ENCODE measurements at regions not wholly inside any gene's neighbourhood (a gene's known extent, or its start where the extent isn't known, plus 50 kb on each side); places are given as distances from the start of the nearest gene placed in this dataset.

- H3K79me2 ChIP-seq (ENCODE audit: control insufficient read depth, insufficient read depth, low read length, unreplicated experiment) = no peaks in the 10 kb centered on the region
- H3K27ac ChIP-seq (ENCODE audit: low read depth, low read length) = no peak overlapping the region
- H3K27me3 ChIP-seq (ENCODE audit: insufficient read depth, low read length) = 0 out of 2 replicates have a peak, but pooled peaks cover 2% of the 10 kb centered on the region
- H3K36me3 ChIP-seq (ENCODE audit: insufficient read depth, low read length) = no peaks in the 10 kb centered on the region
- no peak overlapping the region for H3K4me3 ChIP-seq (ENCODE audit: low read depth, low read length)
- no peaks in the 10 kb centered on the region for H3K4me1 ChIP-seq (ENCODE audit: control insufficient read depth, insufficient read depth, low read length, unreplicated experiment)
- H2AFZ ChIP-seq (ENCODE audit: low read length, unreplicated experiment) = no peak overlapping the region
These were observed 393.3 kb upstream of the CDH11 start for GRCh38 chr16:65515193-65515592.

GRCh38 chr16:65510850-65511249 is 389.0 kb upstream of the CDH11 start:
- Histone ChIP-seq H3K27me3 (ENCODE audit: insufficient read depth, low read length) (0 out of 2 replicates have a peak, but pooled peaks cover 6% of the 10 kb centered on the region), H3K4me1 (ENCODE audit: control insufficient read depth, insufficient read depth, low read length, unreplicated experiment) (no peaks in the 10 kb centered on the region), H3K27ac (ENCODE audit: low read depth, low read length) (no peak overlapping the region), H2AFZ (ENCODE audit: low read length, unreplicated experiment) (no peak overlapping the region), H3K36me3 (ENCODE audit: insufficient read depth, low read length) (no peaks in the 10 kb centered on the region), H3K4me3 (ENCODE audit: low read depth, low read length) (no peak overlapping the region), H3K79me2 (ENCODE audit: control insufficient read depth, insufficient read depth, low read length, unreplicated experiment) (no peaks in the 10 kb centered on the region)

DNA sequence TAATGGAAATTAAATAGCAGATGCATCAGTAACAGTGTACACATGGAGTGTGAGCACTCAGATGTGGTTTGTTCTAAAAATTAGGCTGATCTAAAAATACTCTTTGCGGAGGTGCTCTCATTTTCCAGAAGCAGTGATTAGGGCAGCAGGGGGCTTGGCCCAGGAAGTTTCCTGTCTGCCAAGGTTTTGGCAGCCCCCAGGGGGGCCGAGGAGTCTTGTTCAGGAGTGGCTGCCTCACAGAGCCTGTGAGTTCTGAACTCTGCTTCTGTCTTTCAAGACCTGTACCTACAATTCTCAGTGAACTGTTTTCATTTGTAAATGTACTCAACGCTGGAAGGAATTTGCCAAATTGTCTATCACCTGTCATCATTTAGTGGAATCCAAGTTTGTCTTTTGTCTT is 388.4 kb upstream of the CDH11 start:
- H3K4me1 ChIP-seq (ENCODE audit: control insufficient read depth, insufficient read depth, low read length, unreplicated experiment) = no peaks in the 10 kb centered on the region
- H2AFZ ChIP-seq (ENCODE audit: low read length, unreplicated experiment) = no peak overlapping the region
- no peaks in the 10 kb centered on the region for H3K79me2 ChIP-seq (ENCODE audit: control insufficient read depth, insufficient read depth, low read length, unreplicated experiment)
- 0 out of 2 replicates have a peak, but pooled peaks cover 6% of the 10 kb centered on the region for H3K27me3 ChIP-seq (ENCODE audit: insufficient read depth, low read length)
- H3K27ac ChIP-seq (ENCODE audit: low read depth, low read length) = no peak overlapping the region
- no peak overlapping the region for H3K4me3 ChIP-seq (ENCODE audit: low read depth, low read length)
- H3K36me3 ChIP-seq (ENCODE audit: insufficient read depth, low read length) = no peaks in the 10 kb centered on the region

GRCh38 chr16:65509172-65509571 is 387.3 kb upstream of the CDH11 start:
- no peak overlapping the region for H3K27ac ChIP-seq (ENCODE audit: low read depth, low read length)
- no peaks in the 10 kb centered on the region for H3K36me3 ChIP-seq (ENCODE audit: insufficient read depth, low read length)
- no peaks in the 10 kb centered on the region for H3K79me2 ChIP-seq (ENCODE audit: control insufficient read depth, insufficient read depth, low read length, unreplicated experiment)
- H3K27me3 ChIP-seq (ENCODE audit: insufficient read depth, low read length) = 0 out of 2 replicates have a peak, but pooled peaks cover 6% of the 10 kb centered on the region
- H3K4me3 ChIP-seq (ENCODE audit: low read depth, low read length) = no peak overlapping the region
- H3K4me1 ChIP-seq (ENCODE audit: control insufficient read depth, insufficient read depth, low read length, unreplicated experiment) = no peaks in the 10 kb centered on the region
- H2AFZ ChIP-seq (ENCODE audit: low read length, unreplicated experiment) = no peak overlapping the region

DNA sequence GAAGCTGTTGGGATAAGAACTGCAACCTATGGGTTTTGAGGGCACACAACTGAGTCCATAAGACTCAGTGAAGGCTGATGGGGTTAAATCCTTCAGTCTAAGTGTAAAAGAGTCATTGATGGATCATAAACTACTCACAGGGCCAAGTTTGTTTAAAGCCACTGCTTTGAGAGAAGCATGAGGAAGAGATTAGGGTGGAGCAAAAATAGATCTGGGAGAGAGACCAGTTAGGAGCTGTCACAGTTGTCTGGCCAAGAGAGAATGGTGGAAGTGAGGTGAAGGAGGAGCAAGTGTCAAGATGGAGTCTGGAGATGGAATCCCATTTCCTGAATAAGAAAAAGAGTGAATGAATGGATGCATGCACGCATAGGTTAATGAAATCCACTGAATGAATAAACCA is 379.1 kb upstream of the CDH11 start:
- H3K27ac ChIP-seq (ENCODE audit: low read depth, low read length) = no peak overlapping the region

GRCh38 chr16:65500007-65500406 is 378.1 kb upstream of the CDH11 start:
- H3K27ac ChIP-seq (ENCODE audit: low read depth, low read length) = no peak overlapping the region
- 0 out of 2 replicates have a peak, but pooled peaks cover 3% of the 10 kb centered on the region for H3K27me3 ChIP-seq (ENCODE audit: insufficient read depth, low read length)
- H3K36me3 ChIP-seq (ENCODE audit: insufficient read depth, low read length) = no peaks in the 10 kb centered on the region
- H3K4me3 ChIP-seq (ENCODE audit: low read depth, low read length) = no peak overlapping the region
- no peaks in the 10 kb centered on the region for H3K79me2 ChIP-seq (ENCODE audit: control insufficient read depth, insufficient read depth, low read length, unreplicated experiment)
- no peaks in the 10 kb centered on the region for H3K4me1 ChIP-seq (ENCODE audit: control insufficient read depth, insufficient read depth, low read length, unreplicated experiment)
- no peak overlapping the region for H2AFZ ChIP-seq (ENCODE audit: low read length, unreplicated experiment)

More for the DNA sequence above, 379.1 kb upstream of the CDH11 start:
- no peak overlapping the region for H2AFZ ChIP-seq (ENCODE audit: low read length, unreplicated experiment)
- H3K27me3 ChIP-seq (ENCODE audit: insufficient read depth, low read length) = 0 out of 2 replicates have a peak, but pooled peaks cover 3% of the 10 kb centered on the region
- no peak overlapping the region for H3K4me3 ChIP-seq (ENCODE audit: low read depth, low read length)
- no peaks in the 10 kb centered on the region for H3K79me2 ChIP-seq (ENCODE audit: control insufficient read depth, insufficient read depth, low read length, unreplicated experiment)
- H3K36me3 ChIP-seq (ENCODE audit: insufficient read depth, low read length) = no peaks in the 10 kb centered on the region
- no peaks in the 10 kb centered on the region for H3K4me1 ChIP-seq (ENCODE audit: control insufficient read depth, insufficient read depth, low read length, unreplicated experiment)

DNA sequence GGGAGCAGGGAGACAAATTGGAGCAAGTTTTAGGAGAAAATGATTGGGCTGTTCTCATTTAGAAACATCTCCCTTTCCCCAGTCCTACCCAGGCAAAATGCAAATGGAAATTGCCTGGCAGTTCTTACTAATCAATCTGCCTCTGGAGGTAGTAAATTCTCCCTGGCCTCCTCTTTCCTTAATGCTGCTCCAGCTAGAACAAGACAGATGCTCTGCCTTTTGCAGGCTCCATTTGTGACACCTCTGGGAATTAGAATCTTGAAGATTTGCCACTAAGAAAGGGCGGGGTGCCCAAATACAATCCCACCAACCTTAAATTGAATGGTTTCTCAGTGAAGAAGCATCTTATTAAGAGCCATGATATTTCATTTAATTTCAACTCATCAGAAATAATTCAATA is 377.7 kb upstream of the CDH11 start:
- H3K27ac ChIP-seq (ENCODE audit: low read depth, low read length) = no peak overlapping the region
- H2AFZ ChIP-seq (ENCODE audit: low read length, unreplicated experiment) = no peak overlapping the region
- no peak overlapping the region for H3K4me3 ChIP-seq (ENCODE audit: low read depth, low read length)
- no peaks in the 10 kb centered on the region for H3K4me1 ChIP-seq (ENCODE audit: control insufficient read depth, insufficient read depth, low read length, unreplicated experiment)
- no peaks in the 10 kb centered on the region for H3K36me3 ChIP-seq (ENCODE audit: insufficient read depth, low read length)
- 0 out of 2 replicates have a peak, but pooled peaks cover 3% of the 10 kb centered on the region for H3K27me3 ChIP-seq (ENCODE audit: insufficient read depth, low read length)
- no peaks in the 10 kb centered on the region for H3K79me2 ChIP-seq (ENCODE audit: control insufficient read depth, insufficient read depth, low read length, unreplicated experiment)

GRCh38 chr16:65497571-65497970 is 375.7 kb upstream of the CDH11 start:
- Histone ChIP-seq H3K79me2 (ENCODE audit: control insufficient read depth, insufficient read depth, low read length, unreplicated experiment) (no peaks in the 10 kb centered on the region), H2AFZ (ENCODE audit: low read length, unreplicated experiment) (no peak overlapping the region), H3K27me3 (ENCODE audit: insufficient read depth, low read length) (0 out of 2 replicates have a peak, but pooled peaks cover 3% of the 10 kb centered on the region), H3K36me3 (ENCODE audit: insufficient read depth, low read length) (no peaks in the 10 kb centered on the region), H3K4me1 (ENCODE audit: control insufficient read depth, insufficient read depth, low read length, unreplicated experiment) (no peaks in the 10 kb centered on the region), H3K4me3 (ENCODE audit: low read depth, low read length) (no peak overlapping the region), H3K27ac (ENCODE audit: low read depth, low read length) (no peak overlapping the region)

- Histone ChIP-seq H2AFZ (ENCODE audit: low read length, unreplicated experiment) (no peak overlapping the region), H3K27ac (ENCODE audit: low read depth, low read length) (no peak overlapping the region), H3K36me3 (ENCODE audit: insufficient read depth, low read length) (no peaks in the 10 kb centered on the region), H3K79me2 (ENCODE audit: control insufficient read depth, insufficient read depth, low read length, unreplicated experiment) (no peaks in the 10 kb centered on the region), H3K4me1 (ENCODE audit: control insufficient read depth, insufficient read depth, low read length, unreplicated experiment) (no peaks in the 10 kb centered on the region), H3K27me3 (ENCODE audit: insufficient read depth, low read length) (no peaks in the 10 kb centered on the region), H3K4me3 (ENCODE audit: low read depth, low read length) (no peak overlapping the region)
These were observed 373.2 kb upstream of the CDH11 start for GRCh38 chr16:65495106-65495505.

DNA sequence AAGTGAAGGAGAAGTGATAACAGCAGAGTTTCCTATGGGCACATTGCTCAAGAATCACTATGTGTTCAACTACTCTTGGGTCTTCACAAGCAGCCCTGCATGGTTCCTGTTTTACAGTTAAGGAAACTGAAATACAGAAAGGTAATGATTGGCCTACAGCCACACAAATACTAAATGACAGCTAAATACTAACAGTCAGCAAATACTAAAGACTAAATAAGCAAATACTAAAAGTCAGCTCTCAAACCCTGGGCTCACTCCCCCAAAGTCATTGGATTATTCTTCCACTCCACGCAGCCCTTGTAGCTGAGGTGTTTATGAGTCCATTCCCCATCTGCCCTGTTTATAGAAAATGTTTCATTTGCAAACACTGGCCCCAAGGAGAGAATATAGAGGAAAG is 372.7 kb upstream of the CDH11 start:
- H3K79me2 ChIP-seq (ENCODE audit: control insufficient read depth, insufficient read depth, low read length, unreplicated experiment) = no peaks in the 10 kb centered on the region
- no peaks in the 10 kb centered on the region for H3K4me1 ChIP-seq (ENCODE audit: control insufficient read depth, insufficient read depth, low read length, unreplicated experiment)
- no peak overlapping the region for H3K4me3 ChIP-seq (ENCODE audit: low read depth, low read length)
- no peaks in the 10 kb centered on the region for H3K27me3 ChIP-seq (ENCODE audit: insufficient read depth, low read length)
- H3K36me3 ChIP-seq (ENCODE audit: insufficient read depth, low read length) = no peaks in the 10 kb centered on the region
- H2AFZ ChIP-seq (ENCODE audit: low read length, unreplicated experiment) = no peak overlapping the region
- no peak overlapping the region for H3K27ac ChIP-seq (ENCODE audit: low read depth, low read length)

DNA sequence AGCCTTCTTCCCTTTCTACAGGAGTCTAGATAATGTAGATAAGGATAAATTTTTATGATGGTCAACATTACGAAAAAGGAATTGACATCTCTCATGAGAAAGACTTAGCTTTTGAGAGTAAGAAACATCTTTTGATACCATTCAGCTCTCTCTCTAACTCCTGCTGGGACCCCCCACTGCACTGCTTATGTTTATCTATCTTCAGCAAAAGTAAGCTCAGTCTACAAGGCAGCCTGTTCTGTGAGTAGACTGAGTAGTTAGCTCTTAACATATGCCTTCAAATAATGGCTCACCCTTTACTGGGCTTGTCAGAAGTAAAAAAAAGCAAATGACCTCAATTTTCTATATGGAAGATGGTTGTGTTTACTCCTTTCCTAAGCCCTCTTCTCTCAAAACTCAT is 372.2 kb upstream of the CDH11 start:
- Histone ChIP-seq H3K4me3 (ENCODE audit: low read depth, low read length) (no peak overlapping the region), H3K4me1 (ENCODE audit: control insufficient read depth, insufficient read depth, low read length, unreplicated experiment) (no peaks in the 10 kb centered on the region), H3K27me3 (ENCODE audit: insufficient read depth, low read length) (no peaks in the 10 kb centered on the region), H3K36me3 (ENCODE audit: insufficient read depth, low read length) (no peaks in the 10 kb centered on the region), H3K79me2 (ENCODE audit: control insufficient read depth, insufficient read depth, low read length, unreplicated experiment) (no peaks in the 10 kb centered on the region), H2AFZ (ENCODE audit: low read length, unreplicated experiment) (no peak overlapping the region), H3K27ac (ENCODE audit: low read depth, low read length) (no peak overlapping the region)
